ENCODE measurements at regions not wholly inside any gene's neighbourhood (a gene's known extent, or its start where the extent isn't known, plus 50 kb on each side); places are given as distances from the start of the nearest gene placed in this dataset.

GRCh38 chrX:139237141-139237540, 293.4 kb upstream of the F9 start:
- TF ChIP-seq CTCF (IDR thresholded peaks at IDR 0.05) (no peak), EZH2 (IDR thresholded peaks at IDR 0.05; ENCODE audit: borderline replicate concordance, insufficient read depth, low read depth, low read length, poor library complexity, severe bottlenecking) (no peak)
